ENCODE measurements at regions not wholly inside any gene's neighbourhood (a gene's known extent, or its start where the extent isn't known, plus 50 kb on each side); places are given as distances from the start of the nearest gene placed in this dataset.

GRCh38 chr14:87687420-87687819, 305.6 kb downstream of the GALC start:
- TF ChIP-seq CTCF (IDR thresholded peaks at IDR 0.05; ENCODE audit: low read depth, low read length) (no peak), POLR2A (IDR thresholded peaks at IDR 0.05; ENCODE audit: extremely low read depth, insufficient read length) (no peak), MAX (IDR thresholded peaks at IDR 0.05; ENCODE audit: low read depth, low read length) (no peak)

Measured in NB4 (cell line).